BLaER1 (cell line): ENCODE measurements at regions not wholly inside any gene's neighbourhood (a gene's known extent, or its start where the extent isn't known, plus 50 kb on each side); places are given as distances from the start of the nearest gene placed in this dataset.

ENCODE experiments used
- H3K27ac ChIP-seq: shearing (Covaris generic); formaldehyde crosslinking; 2 replicates; pipeline ENCODE4 v1.8.1; 2022
- H3K27me3 ChIP-seq: shearing (Covaris generic); formaldehyde crosslinking; 2 replicates; pipeline ENCODE4 v1.8.1; 2022
- H3K36me3 ChIP-seq: shearing (Covaris generic); formaldehyde crosslinking; 2 replicates; pipeline ENCODE4 v1.8.1; 2022
- H3K4me1 ChIP-seq: shearing (Covaris generic); formaldehyde crosslinking; 2 replicates; pipeline ENCODE4 v1.8.1; 2022
- H3K4me2 ChIP-seq: shearing (Covaris generic); formaldehyde crosslinking; 2 replicates; pipeline ENCODE4 v1.8.1; 2022
- H3K4me3 ChIP-seq: shearing (Covaris generic); formaldehyde crosslinking; 2 replicates; pipeline ENCODE4 v1.8.1; 2022
- H3K9ac ChIP-seq: shearing (Covaris generic); formaldehyde crosslinking; 2 replicates; pipeline ENCODE4 v1.8.1; 2022
- H3K9me3 ChIP-seq: shearing (Covaris generic); formaldehyde crosslinking; 2 replicates; pipeline ENCODE4 v1.8.1; 2022
- H4K20me1 ChIP-seq: shearing (Covaris generic); formaldehyde crosslinking; 2 replicates; pipeline ENCODE4 v1.8.1; 2022
- Cebpa-rat ChIP-seq: shearing (Covaris generic); IDR thresholded peaks from 2 replicates; pipeline ENCODE4 v1.8.1; 2022

GRCh38 chr22:49295851-49296560 is 531.7 kb downstream of the BRD1 start:
- Histone ChIP-seq H3K27me3 (no peaks in the 10 kb centered on the region), H3K4me1 (peaks cover 32% of the 10 kb centered on the region), H3K9me3 (peaks cover 36% of the 10 kb centered on the region), H3K4me3 (no peak overlapping the region), H3K27ac (no peak overlapping the region), H3K36me3 (no peaks in the 10 kb centered on the region), H4K20me1 (no peaks in the 10 kb centered on the region), H3K4me2 (no peak overlapping the region), H3K9ac (no peak overlapping the region)
- TF ChIP-seq Cebpa-rat: no peak

GRCh38 chr22:49295465-49295743 is 532.3 kb downstream of the BRD1 start:
- no peak overlapping the region for H3K27ac ChIP-seq
- H3K4me1 ChIP-seq: peaks cover 26% of the 10 kb centered on the region
- no peaks in the 10 kb centered on the region for H4K20me1 ChIP-seq
- H3K9ac ChIP-seq: no peak overlapping the region
- H3K4me2 ChIP-seq: no peak overlapping the region
- no peak for TF ChIP-seq Cebpa-rat
- H3K27me3 ChIP-seq: no peaks in the 10 kb centered on the region
- H3K9me3 ChIP-seq: peaks cover 36% of the 10 kb centered on the region
- H3K36me3 ChIP-seq: no peaks in the 10 kb centered on the region
- H3K4me3 ChIP-seq: no peak overlapping the region

GRCh38 chr22:49294656-49295464 is 532.8 kb downstream of the BRD1 start:
- peaks cover 21% of the 10 kb centered on the region for H3K4me1 ChIP-seq
- no peaks in the 10 kb centered on the region for H3K27me3 ChIP-seq
- no peak for TF ChIP-seq Cebpa-rat
- H3K9ac ChIP-seq: no peak overlapping the region
- peaks cover 36% of the 10 kb centered on the region for H3K9me3 ChIP-seq
- H3K36me3 ChIP-seq: no peaks in the 10 kb centered on the region
- H3K4me2 ChIP-seq: no peak overlapping the region
- no peak overlapping the region for H3K27ac ChIP-seq
- no peak overlapping the region for H3K4me3 ChIP-seq
- no peaks in the 10 kb centered on the region for H4K20me1 ChIP-seq

GRCh38 chr22:49292909-49293308 is 534.8 kb downstream of the BRD1 start:
- no peaks in the 10 kb centered on the region for H3K27me3 ChIP-seq
- H4K20me1 ChIP-seq: no peaks in the 10 kb centered on the region

GRCh38 chr22:49291781-49292180 is 535.9 kb downstream of the BRD1 start:
- H3K27me3 ChIP-seq: no peaks in the 10 kb centered on the region
- H3K9ac ChIP-seq: no peak overlapping the region
- no peaks in the 10 kb centered on the region for H3K36me3 ChIP-seq
- TF ChIP-seq Cebpa-rat: no peak
- H4K20me1 ChIP-seq: no peaks in the 10 kb centered on the region
- no peak overlapping the region for H3K27ac ChIP-seq
- peaks cover 36% of the 10 kb centered on the region for H3K9me3 ChIP-seq
- no peak overlapping the region for H3K4me3 ChIP-seq
- H3K4me2 ChIP-seq: no peak overlapping the region
- H3K4me1 ChIP-seq: peaks cover 8% of the 10 kb centered on the region; the same call in 1 of the 2 replicates

More at GRCh38 chr22:49292909-49293308, 534.8 kb downstream of the BRD1 start:
- Histone ChIP-seq H3K9ac (no peak overlapping the region), H3K9me3 (peaks cover 36% of the 10 kb centered on the region), H3K36me3 (no peaks in the 10 kb centered on the region), H3K4me3 (no peak overlapping the region), H3K4me2 (no peak overlapping the region), H3K27ac (no peak overlapping the region), H3K4me1 (peaks cover 8% of the 10 kb centered on the region; the same call in 1 of the 2 replicates)
- TF ChIP-seq Cebpa-rat: no peak

GRCh38 chr22:49291169-49291568 is 536.5 kb downstream of the BRD1 start:
- no peak overlapping the region for H3K4me2 ChIP-seq
- peaks cover 8% of the 10 kb centered on the region; the same call in 1 of the 2 replicates for H3K4me1 ChIP-seq
- no peaks in the 10 kb centered on the region for H3K36me3 ChIP-seq
- no peaks in the 10 kb centered on the region for H4K20me1 ChIP-seq
- no peak overlapping the region for H3K9ac ChIP-seq
- H3K4me3 ChIP-seq: no peak overlapping the region
- no peak overlapping the region for H3K27ac ChIP-seq
- no peak for TF ChIP-seq Cebpa-rat
- peaks cover 36% of the 10 kb centered on the region for H3K9me3 ChIP-seq
- H3K27me3 ChIP-seq: no peaks in the 10 kb centered on the region

GRCh38 chr22:49290711-49291110 is 537.0 kb downstream of the BRD1 start:
- Histone ChIP-seq H3K4me1 (peaks cover 8% of the 10 kb centered on the region; the same call in 1 of the 2 replicates), H4K20me1 (no peaks in the 10 kb centered on the region), H3K27me3 (no peaks in the 10 kb centered on the region), H3K9me3 (peaks cover 31% of the 10 kb centered on the region), H3K36me3 (no peaks in the 10 kb centered on the region), H3K9ac (no peak overlapping the region), H3K4me3 (no peak overlapping the region), H3K27ac (no peak overlapping the region), H3K4me2 (no peak overlapping the region)
- TF ChIP-seq Cebpa-rat: no peak

GRCh38 chr22:49289822-49290679 is 537.6 kb downstream of the BRD1 start:
- Histone ChIP-seq H3K27me3 (no peaks in the 10 kb centered on the region), H4K20me1 (no peaks in the 10 kb centered on the region), H3K36me3 (no peaks in the 10 kb centered on the region), H3K27ac (no peak overlapping the region), H3K4me1 (peaks cover 8% of the 10 kb centered on the region; the same call in 1 of the 2 replicates), H3K4me3 (no peak overlapping the region), H3K4me2 (no peak overlapping the region), H3K9ac (no peak overlapping the region), H3K9me3 (peaks cover 27% of the 10 kb centered on the region)
- no peak for TF ChIP-seq Cebpa-rat

GRCh38 chr22:49286181-49286760 is 541.4 kb downstream of the BRD1 start:
- H3K4me2 ChIP-seq: no peak overlapping the region
- H3K9ac ChIP-seq: no peak overlapping the region
- H3K4me1 ChIP-seq: no peaks in the 10 kb centered on the region
- H3K27ac ChIP-seq: no peak overlapping the region
- TF ChIP-seq Cebpa-rat: no peak
- no peaks in the 10 kb centered on the region for H4K20me1 ChIP-seq
- no peaks in the 10 kb centered on the region for H3K9me3 ChIP-seq
- no peak overlapping the region for H3K4me3 ChIP-seq
- H3K36me3 ChIP-seq: no peaks in the 10 kb centered on the region
- H3K27me3 ChIP-seq: no peaks in the 10 kb centered on the region
